GM19025 (cell line): ENCODE measurements at regions not wholly inside any gene's neighbourhood (a gene's known extent, or its start where the extent isn't known, plus 50 kb on each side); places are given as distances from the start of the nearest gene placed in this dataset.

Experiments used
- ATAC-seq: cut with Tn5 transposase; IDR thresholded peaks from one replicate; pipeline ENCODE4 v1.9.1; 2021; ENCODE audit warnings: mild to moderate bottlenecking, low read depth, moderate library complexity; ENCODE audit not compliant: unreplicated experiment

DNA sequence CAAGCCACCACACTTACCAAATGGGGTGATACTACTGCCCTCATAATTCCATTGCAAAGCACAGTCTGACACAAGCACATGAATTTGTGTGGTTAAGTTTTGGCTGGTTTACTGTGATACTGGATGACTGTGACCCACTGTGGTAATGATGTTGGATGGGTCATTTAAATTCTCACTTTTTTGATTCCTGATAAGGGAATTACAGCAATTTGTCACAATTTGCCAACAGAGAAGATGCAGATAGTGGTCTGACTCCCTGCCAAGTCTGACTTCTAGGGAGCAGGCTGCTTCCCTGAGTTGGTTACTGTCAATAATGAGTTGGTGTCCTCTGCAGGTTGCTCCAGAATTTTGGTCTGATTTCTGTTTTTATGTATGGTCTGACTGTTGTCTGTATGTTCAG is 731.9 kb downstream of the MTRR start:
- ATAC-seq = no peak

DNA sequence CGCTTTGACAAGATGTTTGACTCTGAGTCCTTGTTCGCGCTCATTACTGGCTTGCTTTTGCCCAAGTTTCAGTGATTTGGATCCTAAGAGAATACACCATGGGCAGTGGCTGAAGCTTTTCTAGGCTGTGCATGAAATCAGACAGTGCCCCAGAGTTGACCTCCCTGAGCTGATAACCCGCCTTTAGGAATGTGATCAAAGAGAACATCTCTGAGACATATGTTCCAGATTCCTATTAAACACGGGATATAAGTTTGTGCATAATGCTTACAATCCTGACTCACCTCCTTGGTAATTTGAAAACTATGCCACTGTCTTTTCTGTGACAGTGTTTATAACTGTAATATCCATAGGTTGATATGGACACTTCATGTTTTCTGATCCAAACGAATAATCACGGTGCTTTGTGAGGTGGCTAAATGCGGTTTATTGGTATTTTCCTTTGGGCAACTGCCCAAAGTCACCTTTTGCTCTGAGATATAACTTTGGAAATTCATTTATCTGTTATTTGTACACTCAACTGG is 732.9 kb downstream of the MTRR start:
- no peak for ATAC-seq

DNA sequence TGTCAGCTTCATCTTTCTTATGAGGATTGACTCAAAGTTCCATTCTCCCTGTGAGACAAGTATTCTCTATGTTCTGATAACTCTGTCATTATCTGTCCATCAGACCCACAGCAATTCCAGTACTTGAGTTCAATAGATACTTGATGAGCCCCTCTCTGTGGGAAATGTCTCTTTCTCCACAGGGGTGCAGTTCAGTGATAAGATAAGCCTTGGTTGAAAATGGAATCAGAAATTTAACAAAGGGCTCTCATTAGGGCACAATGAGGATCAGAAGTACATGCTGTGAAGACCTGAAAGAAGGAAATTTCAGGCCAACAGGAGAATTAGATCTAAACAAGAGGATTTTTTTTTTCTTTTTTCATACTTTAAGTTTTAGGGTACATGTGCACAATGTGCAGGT is 737.3 kb downstream of the MTRR start:
- ATAC-seq = no peak

DNA sequence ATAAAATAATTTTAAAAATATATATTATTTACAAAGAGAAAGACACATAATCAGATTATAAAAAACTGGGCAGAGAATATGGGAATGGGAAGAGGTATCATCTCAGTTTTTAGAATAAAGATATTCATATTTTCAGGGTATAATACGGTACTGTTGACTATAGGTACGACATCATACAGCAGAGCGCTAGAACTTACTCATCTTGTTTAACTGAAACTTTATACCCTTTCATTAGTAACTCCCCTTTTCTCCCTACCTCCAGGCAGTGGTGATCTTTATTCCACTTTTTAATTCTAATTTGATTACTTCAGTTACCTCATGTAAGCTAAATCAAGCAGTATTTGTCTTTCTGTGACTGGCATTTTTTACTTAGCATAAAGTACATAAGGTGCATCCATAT is 742.1 kb downstream of the MTRR start:
- no peak for ATAC-seq

DNA sequence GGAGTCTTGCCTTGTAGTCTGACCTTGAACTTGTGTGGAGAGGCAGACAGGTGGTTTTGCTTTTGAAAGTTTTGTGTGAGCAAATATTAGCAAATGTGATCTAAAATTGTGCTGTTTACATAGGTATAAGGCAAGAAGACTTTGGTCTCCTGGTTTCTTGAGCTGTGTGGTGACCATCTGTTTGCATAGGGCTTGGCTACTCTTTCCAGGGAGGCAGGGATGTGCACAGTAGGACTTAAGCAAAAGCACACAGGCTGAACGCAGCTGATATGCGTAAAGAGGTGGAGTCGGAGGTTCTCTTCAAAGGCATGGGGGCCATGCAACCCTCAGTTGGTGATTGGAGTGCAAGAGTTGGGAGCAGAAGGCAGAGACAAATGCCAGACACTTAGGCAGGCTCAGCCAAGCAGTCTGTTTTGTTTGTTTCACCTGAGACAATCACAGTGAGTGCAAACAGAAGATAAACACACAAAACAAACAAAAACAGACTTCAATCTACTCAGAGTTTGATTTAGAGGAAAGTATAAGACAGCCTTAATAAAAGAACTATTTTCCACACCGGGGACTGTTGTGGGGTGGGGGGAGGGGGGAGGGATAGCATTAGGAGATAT is 744.2 kb downstream of the MTRR start:
- ATAC-seq = no peak

DNA sequence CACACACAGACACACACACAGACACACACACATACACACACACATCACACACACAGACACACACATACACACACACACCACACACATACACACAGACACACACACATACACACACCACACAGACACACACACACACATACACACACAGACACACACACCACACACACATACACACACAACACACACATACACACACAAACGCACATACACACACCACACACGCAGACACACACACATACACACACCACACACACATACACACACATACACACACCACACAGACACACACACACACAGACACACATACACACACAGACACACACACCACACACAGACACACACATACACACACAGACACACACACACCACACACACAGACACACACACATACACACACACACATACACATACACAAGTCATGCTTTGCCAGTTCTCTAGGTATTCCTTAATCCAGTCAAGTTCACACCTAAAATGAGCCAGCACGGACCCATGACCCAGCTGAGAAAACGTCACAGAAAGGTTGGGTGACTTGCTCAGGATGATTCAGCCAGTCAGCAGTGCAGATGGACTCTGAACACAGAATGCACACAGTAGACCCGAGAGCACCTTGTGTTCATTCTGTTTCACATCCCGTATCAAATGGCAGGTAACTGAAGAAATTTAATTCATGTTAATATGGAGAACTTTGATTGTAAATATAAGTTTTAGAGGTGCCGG is 746.4 kb downstream of the MTRR start:
- ATAC-seq = no peak

DNA sequence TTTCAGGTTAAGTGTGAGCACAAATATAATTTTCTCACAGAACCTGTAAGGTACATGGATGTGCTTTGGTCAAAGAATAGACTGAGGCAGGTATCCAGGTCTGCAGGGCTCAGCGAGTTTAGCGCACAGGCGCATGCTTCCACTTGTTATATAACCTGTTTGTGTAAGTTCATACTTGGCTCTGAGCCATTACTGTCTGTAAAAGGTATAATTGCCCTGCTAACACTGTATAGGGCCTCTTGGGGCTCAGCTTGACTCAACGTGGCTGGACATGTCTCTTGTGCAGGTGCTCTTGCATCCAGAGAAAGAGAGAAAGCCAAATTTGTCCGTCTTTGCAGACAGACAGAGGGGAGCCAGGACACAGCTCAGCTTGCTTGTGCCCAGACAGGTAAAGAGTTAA is 759.6 kb downstream of the MTRR start:
- no peak for ATAC-seq

DNA sequence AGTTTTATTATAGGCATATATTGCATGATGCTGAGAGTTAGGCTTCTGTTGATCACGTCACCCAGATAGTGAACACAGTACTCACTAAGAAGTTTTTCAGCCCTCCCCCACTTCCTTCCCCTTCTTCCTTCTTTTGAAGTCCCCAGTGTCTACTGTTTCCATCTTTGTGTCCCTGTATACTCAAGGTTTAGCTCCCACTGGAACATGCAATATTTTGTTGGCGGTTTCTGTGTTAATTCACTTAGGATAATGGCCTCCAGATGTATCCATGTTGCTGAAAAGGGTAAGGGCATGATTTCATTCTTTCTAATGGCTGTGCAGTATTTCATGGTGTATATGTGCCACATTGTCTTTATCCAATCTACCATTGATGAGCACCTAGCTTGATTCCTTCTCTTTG is 764.3 kb downstream of the MTRR start:
- ATAC-seq = no peak

DNA sequence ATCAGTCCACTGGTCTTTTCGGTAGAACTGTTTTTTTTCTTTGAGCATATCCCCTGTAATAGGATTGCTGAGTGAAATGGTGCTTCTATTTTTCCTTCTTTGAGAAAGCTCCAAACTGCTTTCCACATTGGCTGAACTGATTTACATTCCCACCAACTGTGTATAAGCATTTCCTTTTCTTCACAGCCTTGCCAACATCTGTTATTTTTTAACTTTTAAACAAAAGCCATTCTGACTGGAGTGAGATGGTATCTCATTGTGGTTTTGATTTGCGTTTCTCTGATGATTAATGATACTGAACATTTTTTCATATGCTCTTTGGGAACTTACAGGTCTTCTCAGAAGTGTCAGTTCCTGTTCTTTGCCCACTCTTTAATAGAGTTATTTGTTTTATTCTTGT is 764.7 kb downstream of the MTRR start:
- ATAC-seq = no peak

DNA sequence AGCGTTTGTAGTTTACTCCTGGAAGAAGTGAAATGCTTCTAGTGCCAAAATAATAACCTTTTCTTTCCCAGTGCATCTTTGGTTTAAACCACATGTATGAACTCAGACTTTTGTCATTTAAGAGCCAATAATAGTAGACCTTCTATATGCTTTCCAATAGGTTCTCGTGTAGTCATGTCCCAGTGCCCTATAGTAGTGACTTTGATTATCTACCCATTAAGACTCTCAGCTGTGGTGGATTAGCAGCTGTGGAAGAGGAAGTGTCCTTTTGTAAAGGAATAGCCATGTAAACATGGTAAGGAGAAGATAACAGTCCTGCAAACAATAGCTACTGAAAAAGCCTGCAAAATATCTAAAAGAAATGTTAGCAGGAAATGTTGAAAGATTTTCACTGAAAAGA is 765.3 kb downstream of the MTRR start:
- ATAC-seq = no peak

DNA sequence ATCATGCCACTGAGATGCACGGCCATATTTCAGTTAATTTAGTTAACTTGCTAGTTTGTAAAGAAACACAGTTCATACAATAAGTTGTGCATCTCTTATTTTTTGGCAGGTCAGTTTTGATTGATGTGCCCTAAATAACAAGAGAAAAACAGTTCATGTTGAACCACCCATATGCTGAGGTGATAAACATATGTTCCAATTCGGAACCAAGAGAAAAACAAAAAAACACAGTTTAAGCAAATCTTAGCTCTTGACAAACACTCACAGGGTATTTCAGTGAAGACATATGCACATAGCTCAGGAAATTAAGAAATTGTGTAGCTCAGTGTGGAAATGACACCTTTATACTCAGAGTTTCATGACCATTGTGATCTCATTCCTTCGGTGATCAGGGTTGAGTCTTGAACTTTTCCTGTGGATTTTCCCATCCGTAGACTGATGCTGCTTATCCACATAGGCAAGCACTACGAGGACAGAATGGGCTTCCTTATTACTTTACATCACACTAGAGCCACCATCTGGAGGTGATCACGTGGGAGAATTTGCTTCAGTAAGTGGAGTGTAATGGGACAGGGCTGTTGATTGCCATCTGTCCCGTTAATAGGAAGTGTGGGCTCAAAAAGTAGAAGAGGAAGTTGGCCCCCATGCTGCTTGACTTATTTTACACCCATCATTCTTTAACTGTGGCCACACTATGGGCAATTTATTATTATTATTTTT is 773.0 kb downstream of the MTRR start:
- ATAC-seq = no peak

DNA sequence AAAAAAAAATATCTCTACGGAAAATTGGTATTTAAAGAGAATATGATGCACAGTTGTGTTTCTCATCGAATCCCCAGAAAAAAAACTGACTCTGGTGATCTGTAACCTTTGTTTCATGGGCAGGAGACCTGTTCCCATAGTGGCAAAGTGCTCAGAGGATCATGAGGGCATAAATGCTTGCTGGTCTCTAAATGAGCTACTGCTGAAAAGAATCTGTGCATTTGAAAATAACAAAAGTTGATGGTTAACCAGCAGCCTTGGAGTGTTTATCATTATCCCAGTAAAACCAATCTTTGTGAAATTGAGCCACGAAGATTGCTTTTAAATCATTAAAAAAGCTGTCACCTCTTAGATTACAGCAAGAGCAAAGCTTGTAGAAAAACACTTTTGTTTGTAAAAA is 775.4 kb downstream of the MTRR start:
- no peak for ATAC-seq

DNA sequence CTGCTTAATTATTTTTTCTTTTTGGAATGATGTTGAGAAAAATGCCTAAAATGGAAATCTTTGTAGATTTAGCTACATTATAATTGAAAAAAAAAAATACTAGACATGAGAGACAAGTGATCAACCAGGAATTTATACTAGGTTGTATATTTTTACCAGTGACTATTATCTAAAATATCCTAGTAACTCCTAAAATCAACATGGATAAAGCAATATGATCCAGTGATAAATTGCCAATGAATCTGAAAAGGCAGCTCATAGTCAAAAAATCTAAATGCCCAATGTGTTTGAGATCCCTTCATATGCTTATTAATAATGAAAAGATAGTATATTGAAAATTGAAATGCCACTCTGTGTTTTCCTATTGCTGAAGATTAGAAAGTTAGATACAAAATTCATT is 778.2 kb downstream of the MTRR start:
- ATAC-seq = no peak

DNA sequence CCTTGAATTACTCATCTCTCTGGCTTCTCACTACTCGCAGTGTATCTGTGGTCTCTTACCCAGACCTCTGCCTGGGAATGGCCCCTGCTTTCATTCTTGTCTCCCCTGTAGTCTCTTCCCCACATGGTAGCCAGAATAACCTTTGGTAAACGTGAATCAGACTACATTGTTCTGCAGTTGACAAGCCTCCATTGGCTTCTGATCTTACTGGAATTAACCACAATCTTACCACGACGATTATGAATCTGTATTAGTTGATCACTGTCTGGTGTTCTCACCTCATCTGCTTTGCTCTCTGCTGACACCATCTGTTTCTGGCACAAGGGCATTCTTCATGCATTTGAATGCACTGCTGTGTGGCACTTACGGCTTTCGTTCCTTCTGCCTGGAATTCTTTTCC is 781.2 kb downstream of the MTRR start:
- no peak for ATAC-seq

DNA sequence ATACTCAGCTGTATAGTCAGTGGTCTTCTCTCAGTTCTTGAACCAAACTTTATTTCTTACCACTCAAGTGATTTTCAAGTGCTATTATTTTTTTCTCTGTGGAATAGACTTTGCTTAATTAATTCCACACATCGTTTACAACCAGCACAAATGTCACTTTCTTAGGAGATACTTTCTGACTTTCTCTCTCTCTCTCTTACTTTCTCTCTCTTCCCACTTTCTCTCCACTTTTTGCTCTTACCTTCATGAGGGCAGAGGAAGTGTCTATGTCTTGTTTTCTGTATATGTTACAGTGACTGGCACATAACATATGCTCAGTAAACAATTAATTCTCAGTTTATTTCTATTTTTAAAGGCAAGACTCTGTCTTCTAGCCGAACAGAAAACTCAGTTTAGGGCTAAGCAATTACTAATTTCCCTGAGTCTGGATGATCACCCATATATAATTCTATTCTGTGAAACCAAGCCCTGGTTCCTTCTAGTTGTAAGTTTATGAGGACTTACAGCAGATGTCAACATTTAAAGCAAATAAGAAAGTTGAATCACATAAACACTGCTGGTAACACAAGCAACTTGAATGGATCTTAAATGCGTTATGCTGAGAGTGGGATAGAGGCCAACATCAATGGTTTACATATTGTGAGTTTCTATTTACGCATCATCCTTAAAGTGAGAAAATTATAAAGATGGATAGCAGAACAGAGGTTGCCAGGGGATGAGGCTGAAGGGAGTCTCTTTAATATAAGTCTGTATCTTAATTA is 791.4 kb downstream of the MTRR start:
- ATAC-seq = no peak

DNA sequence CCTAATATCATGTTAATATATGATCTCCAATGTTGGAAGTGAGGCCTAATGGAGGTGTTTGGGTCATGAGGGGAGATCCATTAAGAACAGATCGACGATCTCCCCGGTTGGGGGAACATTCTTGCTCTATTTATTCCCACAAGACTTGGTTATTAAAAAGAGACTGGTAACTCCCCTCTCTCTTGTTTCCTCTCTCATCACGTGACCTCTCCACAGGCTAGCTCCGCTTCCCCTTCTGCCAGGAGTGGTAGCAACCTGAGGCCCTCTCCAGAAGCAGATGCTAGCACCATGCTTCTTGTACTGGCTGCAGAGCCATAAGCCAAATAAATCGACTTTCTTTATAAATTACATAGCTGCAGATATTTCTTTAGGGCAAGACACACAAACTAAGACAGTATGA is 794.4 kb downstream of the MTRR start:
- no peak for ATAC-seq

DNA sequence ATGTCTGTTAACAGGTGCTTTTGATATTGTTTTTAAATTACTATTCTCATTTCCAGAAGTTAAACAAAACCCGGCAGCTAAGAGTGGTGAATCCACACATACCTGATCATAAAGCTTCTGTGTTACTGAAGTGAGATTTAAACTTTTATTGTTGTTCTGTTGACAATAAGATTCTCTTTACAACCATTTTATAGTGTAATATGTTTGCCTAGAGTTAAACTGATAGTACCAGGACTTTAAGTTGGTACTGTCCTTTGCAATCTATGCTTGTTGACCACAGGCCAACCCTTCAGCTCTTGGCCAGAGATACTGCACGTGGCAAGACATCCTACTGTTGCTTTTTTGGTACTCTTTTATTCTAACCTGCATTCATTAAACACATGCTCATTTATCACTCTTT is 806.2 kb downstream of the MTRR start:
- ATAC-seq = no peak

DNA sequence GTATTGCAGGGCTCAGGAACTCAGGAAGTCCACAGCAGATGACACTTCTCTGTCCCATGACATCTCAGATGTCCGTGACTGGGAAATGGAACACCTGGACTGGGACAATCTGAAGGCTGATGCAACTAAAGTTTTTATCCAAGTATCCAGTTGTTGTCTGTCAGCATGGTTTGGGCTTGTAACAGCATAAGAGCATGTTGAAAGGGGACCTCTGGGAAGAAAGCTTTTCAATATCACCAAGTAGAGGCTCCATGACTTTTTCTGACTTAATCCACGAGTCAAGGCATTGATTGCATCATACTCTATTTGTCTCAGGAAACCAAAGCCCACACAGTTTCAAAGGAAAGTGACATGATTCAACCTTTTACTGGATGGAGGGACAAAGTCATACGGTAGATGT is 807.7 kb downstream of the MTRR start:
- no peak for ATAC-seq

DNA sequence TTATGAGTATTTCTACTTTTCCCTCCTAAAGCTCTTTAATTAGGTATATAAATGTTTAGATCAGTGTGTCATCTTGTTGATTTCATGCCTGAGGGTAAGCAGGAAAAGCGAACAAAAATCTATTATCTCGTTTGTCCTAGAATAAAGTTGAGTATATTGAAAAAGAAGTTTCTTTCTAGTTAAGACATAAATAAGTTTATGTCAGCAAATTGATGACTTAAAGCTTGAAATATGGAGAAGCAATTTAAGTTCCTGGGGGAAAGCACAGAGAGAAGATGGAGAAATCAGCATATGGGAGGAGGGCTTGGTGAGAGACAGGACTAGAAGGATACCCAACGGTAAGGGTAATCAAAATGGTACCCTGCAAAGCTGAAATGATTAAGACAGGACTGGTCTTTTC is 813.4 kb downstream of the MTRR start:
- no peak for ATAC-seq

DNA sequence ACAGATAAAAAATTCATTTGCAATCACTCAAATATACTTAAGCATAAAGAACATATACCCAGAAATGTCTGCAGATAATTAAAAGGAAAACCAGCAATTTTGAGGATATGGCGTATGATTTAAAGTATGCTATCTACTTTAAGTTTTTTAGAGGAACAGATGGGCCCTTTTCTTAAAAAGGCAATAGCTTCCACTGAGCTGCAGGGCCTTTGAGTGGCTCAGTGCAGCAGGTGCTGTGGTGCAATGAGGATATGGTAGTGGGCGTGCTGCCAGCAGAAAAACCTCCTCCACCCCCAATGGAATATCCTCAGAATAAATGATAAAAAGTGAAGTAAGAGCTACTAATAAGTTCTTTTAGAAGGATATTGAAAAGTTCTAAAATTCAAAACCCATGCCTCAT is 814.5 kb downstream of the MTRR start:
- ATAC-seq = no peak

DNA sequence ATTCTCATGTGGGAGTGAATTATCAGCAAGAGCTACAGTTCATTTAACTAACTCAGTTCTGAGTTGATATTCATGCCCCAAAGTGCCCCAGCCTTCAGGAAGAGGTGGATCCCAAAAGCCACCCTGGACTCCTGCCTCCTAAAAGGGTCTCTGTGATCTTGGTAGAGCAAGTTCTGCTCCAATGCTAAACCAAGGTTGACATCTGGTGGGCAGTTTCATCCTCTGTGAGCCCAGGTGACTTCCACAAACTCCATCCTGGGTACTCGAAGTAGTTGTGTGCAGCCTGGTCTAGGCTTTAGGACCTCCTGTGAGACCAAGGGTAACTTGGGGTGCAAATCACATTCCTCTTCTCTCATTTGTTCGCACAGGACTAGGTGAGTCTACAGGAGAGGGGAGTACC is 816.8 kb downstream of the MTRR start:
- ATAC-seq = no peak
